ENCODE measurements at regions not wholly inside any gene's neighbourhood (a gene's known extent, or its start where the extent isn't known, plus 50 kb on each side); places are given as distances from the start of the nearest gene placed in this dataset.

GRCh38 chr15:98190914-98191313 is 230.4 kb downstream of the ARRDC4 start:
- no peaks in the 10 kb centered on the region for H3K27me3 ChIP-seq
- no peaks in the 10 kb centered on the region for H3K4me1 ChIP-seq
- no peak for TF ChIP-seq CTCF (IDR thresholded peaks at IDR 0.05)
- H3K27ac ChIP-seq: no peak overlapping the region
- H3K9me3 ChIP-seq: no peaks in the 10 kb centered on the region
- H3K36me3 ChIP-seq: no peaks in the 10 kb centered on the region
- ATAC-seq (no peak), DNase-seq (no peak)
- intact Hi-C loops (cut with DNase I): no loop called here
- no peak overlapping the region for H3K4me3 ChIP-seq

- Histone ChIP-seq H3K4me3 (no peak overlapping the region), H3K4me1 (no peaks in the 10 kb centered on the region), H3K9me3 (no peaks in the 10 kb centered on the region), H3K27me3 (no peaks in the 10 kb centered on the region), H3K27ac (no peak overlapping the region), H3K36me3 (no peaks in the 10 kb centered on the region)
- ATAC-seq: no peak
- no peak for TF ChIP-seq CTCF (IDR thresholded peaks at IDR 0.05)
- no peak for DNase-seq
- intact Hi-C loops (cut with DNase I): no loop called here
These were observed 235.3 kb downstream of the ARRDC4 start for GRCh38 chr15:98195796-98196195.

GRCh38 chr15:98196371-98196770 is 235.9 kb downstream of the ARRDC4 start:
- DNase-seq (no peak), ATAC-seq (no peak)
- no peaks in the 10 kb centered on the region for H3K36me3 ChIP-seq
- H3K4me1 ChIP-seq: no peaks in the 10 kb centered on the region
- intact Hi-C loops (cut with DNase I): no loop called here
- no peak overlapping the region for H3K4me3 ChIP-seq
- no peak overlapping the region for H3K27ac ChIP-seq
- no peaks in the 10 kb centered on the region for H3K9me3 ChIP-seq
- no peaks in the 10 kb centered on the region for H3K27me3 ChIP-seq
- no peak for TF ChIP-seq CTCF (IDR thresholded peaks at IDR 0.05)

GRCh38 chr15:98202256-98202655 is 241.8 kb downstream of the ARRDC4 start:
- Histone ChIP-seq H3K4me3 (no peak overlapping the region), H3K27me3 (no peaks in the 10 kb centered on the region), H3K27ac (no peak overlapping the region), H3K4me1 (no peaks in the 10 kb centered on the region), H3K36me3 (no peaks in the 10 kb centered on the region), H3K9me3 (no peaks in the 10 kb centered on the region)
- intact Hi-C loops (cut with DNase I): no loop called here
- no peak for TF ChIP-seq CTCF (IDR thresholded peaks at IDR 0.05)
- no peak for ATAC-seq
- DNase-seq: no peak

- no peak for DNase-seq
- no peaks in the 10 kb centered on the region for H3K9me3 ChIP-seq
These were observed 243.6 kb downstream of the ARRDC4 start for GRCh38 chr15:98203872-98204660.

More at GRCh38 chr15:98203872-98204660, 243.6 kb downstream of the ARRDC4 start:
- no peak for ATAC-seq
- H3K4me3 ChIP-seq: no peak overlapping the region
- H3K4me1 ChIP-seq: no peaks in the 10 kb centered on the region
- H3K36me3 ChIP-seq: no peaks in the 10 kb centered on the region
- intact Hi-C loops (cut with DNase I): no loop called here
- H3K27ac ChIP-seq: no peak overlapping the region
- no peak for TF ChIP-seq CTCF (IDR thresholded peaks at IDR 0.05)
- no peaks in the 10 kb centered on the region for H3K27me3 ChIP-seq
